ENCODE measurements at regions not wholly inside any gene's neighbourhood (a gene's known extent, or its start where the extent isn't known, plus 50 kb on each side); places are given as distances from the start of the nearest gene placed in this dataset.

DNA sequence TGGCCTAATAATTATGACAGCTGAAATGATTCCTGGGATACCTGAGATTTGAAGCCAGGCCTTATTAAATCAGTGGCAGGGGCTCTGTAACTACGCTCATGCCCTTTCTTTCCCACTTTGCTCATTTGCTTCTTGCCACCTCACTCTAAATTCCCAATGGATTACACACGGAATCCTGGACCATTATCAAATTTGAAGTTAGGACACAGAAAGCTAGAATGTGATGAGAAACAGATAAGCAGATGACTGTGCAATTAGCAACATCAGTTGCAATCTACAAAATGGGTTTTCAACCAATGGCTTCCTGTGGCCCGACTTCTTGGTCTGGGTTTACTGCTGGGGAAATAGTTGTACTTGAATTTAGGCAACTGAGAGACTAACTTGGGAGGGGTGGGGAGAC lies 374.3 kb downstream of the INHBA start:
- Histone ChIP-seq H2BK5ac (ENCODE audit: insufficient read length, low read length) (no peak overlapping the region), H2BK120ac (ENCODE audit: low read depth, low read length, poor library complexity, severe bottlenecking) (no peak overlapping the region), H4K8ac (replicated peaks; ENCODE audit: insufficient read length, low read depth, low read length) (no peak overlapping the region), H3K23me2 (ENCODE audit: insufficient read length, low read depth, low read length, poor library complexity, severe bottlenecking) (no peaks in the 10 kb centered on the region), H3K4ac (ENCODE audit: low read depth, low read length) (no peak overlapping the region), H3K9me3 (ENCODE audit: control insufficient read depth, low read depth, low read length) (no peaks in the 10 kb centered on the region), H3K56ac (ENCODE audit: insufficient read length, low read depth, low read length) (no peak overlapping the region), H2BK20ac (ENCODE audit: low read depth, low read length, poor library complexity, severe bottlenecking) (no peak overlapping the region), H4K20me1 (ENCODE audit: control insufficient read depth, insufficient read depth, insufficient read length) (no peaks in the 10 kb centered on the region), H4K5ac (ENCODE audit: insufficient read length, low read depth, low read length) (no peak overlapping the region), H3K79me2 (ENCODE audit: insufficient read depth, low read length) (no peaks in the 10 kb centered on the region), H2BK15ac (ENCODE audit: low read depth, low read length) (no peak overlapping the region), H2BK12ac (ENCODE audit: insufficient read length, low read depth, low read length) (no peak overlapping the region), H2AFZ (ENCODE audit: low read length) (no peak overlapping the region), H2AK5ac (ENCODE audit: insufficient read length, low read length) (no peak overlapping the region), H3K4me1 (ENCODE audit: insufficient read depth, low read length) (no peaks in the 10 kb centered on the region), H3K27me3 (ENCODE audit: insufficient read depth, low read length) (no peaks in the 10 kb centered on the region), H3K79me1 (ENCODE audit: insufficient read depth, low read depth, low read length, poor library complexity, severe bottlenecking) (no peaks in the 10 kb centered on the region), H3K4me2 (ENCODE audit: insufficient read depth, insufficient read length, low read length) (no peak overlapping the region), H3K9ac (ENCODE audit: extremely low read depth, insufficient read length, low read length) (no peak overlapping the region), H4K91ac (ENCODE audit: insufficient read length, low read depth, low read length) (no peak overlapping the region), H3T11ph (ENCODE audit: low read length) (no peak overlapping the region), H3K27ac (ENCODE audit: insufficient read length, low read depth, low read length) (no peak overlapping the region), H3K14ac (ENCODE audit: insufficient read depth, low read length) (no peak overlapping the region), H3K18ac (ENCODE audit: insufficient read length, low read depth, low read length) (no peak overlapping the region), H3K23ac (ENCODE audit: insufficient read length, low read depth, low read length) (no peak overlapping the region)
- Mint-ChIP-seq H3K4me3 (no peak overlapping the region), H3K27me3 (ENCODE audit: low read depth) (no peaks in the 10 kb centered on the region; the same call in 1 of the 2 replicates), H3K27ac (no peak overlapping the region), H3K9me3 (no peaks in the 10 kb centered on the region), H3K36me3 (ENCODE audit: insufficient read depth in 1 of 3, low read depth in 3 of 3) (no peaks in the 10 kb centered on the region), H3K4me1 (peaks cover 0 to 2% of the 10 kb centered on the region in 2 experiments; a peak in 1 of 4 replicates)
- no peak for DNase-seq
- no CpG with 5 or more reads among the region's 3 CpGs for WGBS (ENCODE audit: extremely low coverage, insufficient read length, low lambda C conversion rate)
- TF ChIP-seq, protein P1, sequence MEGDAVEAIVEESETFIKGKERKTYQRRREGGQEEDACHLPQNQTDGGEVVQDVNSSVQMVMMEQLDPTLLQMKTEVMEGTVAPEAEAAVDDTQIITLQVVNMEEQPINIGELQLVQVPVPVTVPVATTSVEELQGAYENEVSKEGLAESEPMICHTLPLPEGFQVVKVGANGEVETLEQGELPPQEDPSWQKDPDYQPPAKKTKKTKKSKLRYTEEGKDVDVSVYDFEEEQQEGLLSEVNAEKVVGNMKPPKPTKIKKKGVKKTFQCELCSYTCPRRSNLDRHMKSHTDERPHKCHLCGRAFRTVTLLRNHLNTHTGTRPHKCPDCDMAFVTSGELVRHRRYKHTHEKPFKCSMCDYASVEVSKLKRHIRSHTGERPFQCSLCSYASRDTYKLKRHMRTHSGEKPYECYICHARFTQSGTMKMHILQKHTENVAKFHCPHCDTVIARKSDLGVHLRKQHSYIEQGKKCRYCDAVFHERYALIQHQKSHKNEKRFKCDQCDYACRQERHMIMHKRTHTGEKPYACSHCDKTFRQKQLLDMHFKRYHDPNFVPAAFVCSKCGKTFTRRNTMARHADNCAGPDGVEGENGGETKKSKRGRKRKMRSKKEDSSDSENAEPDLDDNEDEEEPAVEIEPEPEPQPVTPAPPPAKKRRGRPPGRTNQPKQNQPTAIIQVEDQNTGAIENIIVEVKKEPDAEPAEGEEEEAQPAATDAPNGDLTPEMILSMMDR (conservative IDR thresholded peaks at IDR 0.05), result no peak

Data from H9 (cell line).